HCT116 (cell line): ENCODE measurements at regions not wholly inside any gene's neighbourhood (a gene's known extent, or its start where the extent isn't known, plus 50 kb on each side); places are given as distances from the start of the nearest gene placed in this dataset.

Experiments used
- ATAC-seq: fragments of 200-7000 bp; cut with Tn5 transposase; 2 replicates; pipeline ENCODE4 v1.9.1; 2020; ENCODE audit warnings: mild to moderate bottlenecking, moderate library complexity
- BruUV-seq: library from RNA; stranded (reverse); fragments of 400-500 nt; replicated peaks from 2 replicates; lab custom pipeline; 2021; lab: Mats Ljungman, UMichigan
- CTCF ChIA-PET: fragments of 300-600 bp; sonication (Branson Sonifier 250); formaldehyde crosslinking; loops from one replicate; lab custom pipeline; 2021; ENCODE audit warnings: antibody characterized with exemption; lab: Charles Lee
- POLR2A ChIA-PET: fragments of 300-600, 350-600 bp; sonication (Branson Sonifier 250); formaldehyde crosslinking; loops from one replicate; lab custom pipeline; 2021; ENCODE audit warnings: antibody characterized with exemption; lab: Charles Lee
- RAD21 ChIA-PET, 2 experiments: fragments of 300-600 bp; sonication (Branson Sonifier 250); formaldehyde crosslinking; loops; one replicate each; lab custom pipeline; 2023; ENCODE audit warnings: low total read pairs in 2 of 2; ENCODE audit not compliant: uncharacterized antibody in 2 of 2, unreplicated experiment in 2 of 2, low non-redundant PET in 1 of 2; lab: Charles Lee
- DNase-seq: peaks from one replicate; pipeline ENCODE4 v3.0.0-alpha.2; 2010; ENCODE audit warnings: low read depth, low spot score
- H2AFZ ChIP-seq: fragments of 200-600 bp; shearing (Covaris generic), sonication (generic); 2 replicates; pipeline ENCODE4 v1.6.1; 2017; ENCODE audit warnings: low read depth, mixed run types, mixed read lengths, antibody characterized with exemption, low read length; ENCODE audit not compliant: poor library complexity, severe bottlenecking
- H3K27ac ChIP-seq: 2 replicates; pipeline ENCODE4 v1.5.1; 2012; ENCODE audit warnings: low read depth, low read length
- H3K27me3 ChIP-seq: fragments of 200-600 bp; sonication (generic); 2 replicates; pipeline ENCODE4 v1.6.1; 2016; ENCODE audit warnings: mixed run types, low read length, mixed read lengths; ENCODE audit not compliant: insufficient read depth
- H3K36me3 ChIP-seq, 2 experiments: fragments of 200-500 bp in 1 of 2; fragments of 200-600 bp in 1 of 2; sonication (Bioruptor generic) in 1 of 2; sonication (generic) in 1 of 2; 2 replicates each; pipeline versions ENCODE4 v1.5.1 to v1.6.1; 2014 to 2016; ENCODE audit warnings: low read length in 2 of 2, inconsistent platforms in 1 of 2, mixed read lengths in 1 of 2, mixed run types in 1 of 2; ENCODE audit not compliant: insufficient read depth in 2 of 2, control insufficient read depth in 1 of 2
- H3K4me1 ChIP-seq, 2 experiments: fragments of 200-600 bp in 1 of 2; sonication (generic) in 1 of 2; 2 replicates each; pipeline versions ENCODE4 v1.5.1 to v1.6.1; 2012 to 2017; ENCODE audit warnings: low read length in 2 of 2, inconsistent platforms in 1 of 2, mild to moderate bottlenecking in 1 of 2, mixed read lengths in 1 of 2, mixed run types in 1 of 2, moderate library complexity in 1 of 2; ENCODE audit not compliant: insufficient read depth in 2 of 2, control insufficient read depth in 1 of 2
- H3K4me2 ChIP-seq: fragments of 200-600 bp; sonication (generic); 2 replicates; pipeline ENCODE4 v1.6.1; 2017; ENCODE audit warnings: mixed run types, low read length, mixed read lengths
- H3K4me3 ChIP-seq, 2 experiments: fragments of 200-600 bp in 1 of 2; sonication (generic) in 1 of 2; replicated peaks in 1 of 2; 2 replicates each; pipeline ENCODE4 v1.5.1; 2011 to 2016; ENCODE audit warnings: low read length in 2 of 2, control low read depth in 1 of 2, low read depth in 1 of 2, mild to moderate bottlenecking in 1 of 2, mixed read lengths in 1 of 2, mixed run types in 1 of 2
- H3K79me2 ChIP-seq: fragments of 200-600 bp; sonication (generic); 2 replicates; pipeline ENCODE4 v1.6.1; 2017; ENCODE audit warnings: mild to moderate bottlenecking, mixed run types, low read length, moderate library complexity, mixed read lengths; ENCODE audit not compliant: insufficient read depth
- H3K9ac ChIP-seq: fragments of 200-600 bp; sonication (generic); 2 replicates; pipeline ENCODE4 v1.6.1; 2016; ENCODE audit warnings: low read length, mixed read lengths
- H3K9me2 ChIP-seq: fragments of 200-600 bp; sonication (generic), shearing (Covaris generic); 2 replicates; pipeline ENCODE4 v1.6.1; 2017; ENCODE audit warnings: mixed run types, mild to moderate bottlenecking, moderate library complexity; ENCODE audit not compliant: insufficient read depth
- H3K9me3 ChIP-seq, 2 experiments: fragments of 200-500 bp in 1 of 2; fragments of 200-600 bp in 1 of 2; sonication (Bioruptor generic) in 1 of 2; sonication (generic) in 1 of 2; 2 replicates each; pipeline ENCODE4 v1.6.1; 2014 to 2017; ENCODE audit warnings: low read length in 2 of 2, mixed read lengths in 2 of 2, inconsistent platforms in 1 of 2, low read depth in 1 of 2, mild to moderate bottlenecking in 1 of 2, mixed run types in 1 of 2, moderate library complexity in 1 of 2; ENCODE audit not compliant: control insufficient read depth in 1 of 2, insufficient read depth in 1 of 2
- H4K20me1 ChIP-seq: fragments of 200-600 bp; sonication (generic), shearing (Covaris generic); 2 replicates; pipeline ENCODE4 v1.6.1; 2017; ENCODE audit warnings: mixed run types, mild to moderate bottlenecking, moderate library complexity; ENCODE audit not compliant: insufficient read depth
- CBX3 ChIP-seq: IDR thresholded peaks from 2 replicates; pipeline ENCODE4 v1.6.1; 2012; ENCODE audit warnings: low read depth
- CEBPB ChIP-seq: IDR thresholded peaks from 2 replicates; pipeline ENCODE4 v1.6.1; 2012; ENCODE audit warnings: low read depth
- ELF1 ChIP-seq: IDR thresholded peaks from 2 replicates; pipeline ENCODE4 v1.6.1; 2012; ENCODE audit warnings: low read depth, borderline replicate concordance
- FOSL1 ChIP-seq: IDR thresholded peaks from 2 replicates; pipeline ENCODE4 v1.6.1; 2012; ENCODE audit warnings: low read depth
- POLR2A ChIP-seq: IDR thresholded peaks from 2 replicates; pipeline ENCODE4 v1.7.0; 2011; ENCODE audit warnings: borderline replicate concordance; ENCODE audit not compliant: insufficient read depth, insufficient read length; ENCODE audit errors: extremely low read depth
- RAD21 ChIP-seq: IDR thresholded peaks from 2 replicates; pipeline ENCODE4 v1.6.1; 2012; ENCODE audit warnings: low read depth, mild to moderate bottlenecking
- SIN3A ChIP-seq: IDR thresholded peaks from 2 replicates; pipeline ENCODE4 v1.6.1; 2012; ENCODE audit warnings: low read depth
- SRF ChIP-seq: IDR thresholded peaks from 2 replicates; pipeline ENCODE4 v1.6.1; 2012; ENCODE audit warnings: low read depth
- TCF7L2 ChIP-seq: IDR thresholded peaks from 2 replicates; pipeline ENCODE4 v1.7.0; 2011; ENCODE audit warnings: borderline replicate concordance, inconsistent platforms; ENCODE audit not compliant: insufficient read depth, insufficient read length; ENCODE audit errors: extremely low read depth
- ZFX ChIP-seq: fragments of 450-650 bp; IDR thresholded peaks from 2 replicates; pipeline ENCODE4 v1.6.1; 2017
- ZNF274 ChIP-seq: fragments of 200-500 bp; sonication (Bioruptor generic); IDR thresholded peaks from 2 replicates; pipeline ENCODE4 v1.6.1; 2014; ENCODE audit warnings: mild to moderate bottlenecking, low read depth, low read length, inconsistent platforms
- intact Hi-C: fragments of 100-400 bp; cut with micrococcal nuclease; formaldehyde crosslinking; loops from 2 replicates; pipeline ENCODE4 v1.10.0; 2022
- TF ChIP-seq, protein P1 (sequence below), 3 experiments: fragments of 200-600 bp in 1 of 3; sonication (generic) in 1 of 3; IDR thresholded peaks in 2 of 3; conservative IDR thresholded peaks in 1 of 3; 2 replicates each; pipeline ENCODE4 v1.5.1; 2012 to 2017; ENCODE audit warnings: low read depth in 2 of 3, low read length in 2 of 3, antibody characterized with exemption in 1 of 3, borderline replicate concordance in 1 of 3, control low read depth in 1 of 3, mild to moderate bottlenecking in 1 of 3, mixed read lengths in 1 of 3, mixed run types in 1 of 3, moderate library complexity in 1 of 3; ENCODE audit not compliant: insufficient read depth in 1 of 3
- TF ChIP-seq, protein P2 (sequence below): IDR thresholded peaks from 2 replicates; pipeline ENCODE4 v1.6.1; 2011; ENCODE audit warnings: mild to moderate bottlenecking, low read length, moderate library complexity; ENCODE audit not compliant: insufficient replicate concordance; ENCODE audit errors: extremely low read depth
- TF ChIP-seq, protein P3 (sequence below): IDR thresholded peaks from 2 replicates; pipeline ENCODE4 v1.6.1; 2012

DNA sequence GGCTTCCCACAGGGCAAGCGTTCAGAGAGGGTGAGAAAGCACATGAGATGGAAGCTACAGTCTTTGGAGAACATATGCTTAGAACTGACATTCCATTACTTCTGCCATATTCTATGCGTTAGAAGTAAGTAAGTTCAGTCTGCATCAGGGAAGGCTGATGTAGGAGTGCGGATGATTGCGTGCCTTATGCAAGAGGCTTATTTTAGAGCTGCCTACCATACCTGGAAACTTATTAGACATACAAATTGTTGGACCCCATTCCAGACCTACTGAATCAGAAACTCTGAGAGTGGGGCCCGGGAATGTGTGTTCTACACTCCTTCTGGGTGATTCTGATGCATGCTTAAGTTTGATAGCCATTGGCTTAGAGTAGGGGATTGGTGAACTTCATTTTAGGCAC is 174.9 kb downstream of the KTN1 start (continued):
- TF ChIP-seq, protein P1, sequence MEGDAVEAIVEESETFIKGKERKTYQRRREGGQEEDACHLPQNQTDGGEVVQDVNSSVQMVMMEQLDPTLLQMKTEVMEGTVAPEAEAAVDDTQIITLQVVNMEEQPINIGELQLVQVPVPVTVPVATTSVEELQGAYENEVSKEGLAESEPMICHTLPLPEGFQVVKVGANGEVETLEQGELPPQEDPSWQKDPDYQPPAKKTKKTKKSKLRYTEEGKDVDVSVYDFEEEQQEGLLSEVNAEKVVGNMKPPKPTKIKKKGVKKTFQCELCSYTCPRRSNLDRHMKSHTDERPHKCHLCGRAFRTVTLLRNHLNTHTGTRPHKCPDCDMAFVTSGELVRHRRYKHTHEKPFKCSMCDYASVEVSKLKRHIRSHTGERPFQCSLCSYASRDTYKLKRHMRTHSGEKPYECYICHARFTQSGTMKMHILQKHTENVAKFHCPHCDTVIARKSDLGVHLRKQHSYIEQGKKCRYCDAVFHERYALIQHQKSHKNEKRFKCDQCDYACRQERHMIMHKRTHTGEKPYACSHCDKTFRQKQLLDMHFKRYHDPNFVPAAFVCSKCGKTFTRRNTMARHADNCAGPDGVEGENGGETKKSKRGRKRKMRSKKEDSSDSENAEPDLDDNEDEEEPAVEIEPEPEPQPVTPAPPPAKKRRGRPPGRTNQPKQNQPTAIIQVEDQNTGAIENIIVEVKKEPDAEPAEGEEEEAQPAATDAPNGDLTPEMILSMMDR (IDR thresholded peaks at IDR 0.05 in 2 of 3, conservative IDR thresholded peaks at IDR 0.05 in 1 of 3; ENCODE audit: borderline replicate concordance in 1 of 3, insufficient read depth in 1 of 3, low read depth in 2 of 3, low read length in 2 of 3), result no peak
- no peak for TF ChIP-seq ELF1
- TF ChIP-seq ZFX, result no peak
- TF ChIP-seq SRF, result no peak

DNA sequence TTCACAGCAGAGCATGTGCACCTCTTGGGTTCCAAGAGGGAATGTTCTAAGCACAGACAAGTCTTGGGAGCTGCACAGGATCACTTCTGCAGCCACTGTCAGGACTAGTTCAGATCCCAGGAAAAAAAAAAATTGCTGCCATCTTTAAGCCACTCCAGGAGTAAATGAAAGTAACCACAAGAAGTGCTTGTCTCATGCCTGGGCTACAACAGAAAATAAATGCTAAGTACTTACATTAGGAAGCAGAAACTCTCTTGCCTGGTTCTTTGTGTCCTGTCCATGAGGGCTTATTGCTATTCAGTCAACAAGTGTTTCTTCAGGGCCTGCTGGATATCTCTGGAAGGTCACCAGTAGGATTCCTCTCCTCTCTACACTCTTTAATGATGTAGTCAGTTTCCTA is 176.1 kb downstream of the KTN1 start:
- no peaks in the 10 kb centered on the region for H3K36me3 ChIP-seq
- H3K9me2 ChIP-seq, result no peaks in the 10 kb centered on the region
- no peaks in the 10 kb centered on the region for H3K79me2 ChIP-seq
- no peak overlapping the region for H2AFZ ChIP-seq
- H3K27ac ChIP-seq, result no peak overlapping the region
- intact Hi-C loops, result no loop called here
- no peak for DNase-seq
- H3K9me3 ChIP-seq, result no peaks in the 10 kb centered on the region
- ChIA-PET RAD21 (no interaction called here), POLR2A (no interaction called here)
- BruUV-seq, result no TSS peak
- TF ChIP-seq CEBPB (no peak), ZFX (no peak), ZNF274 (no peak), CBX3 (no peak), TCF7L2 (no peak), POLR2A (no peak), FOSL1 (no peak), RAD21 (no peak), SIN3A (no peak)
- TF ChIP-seq, protein P2, sequence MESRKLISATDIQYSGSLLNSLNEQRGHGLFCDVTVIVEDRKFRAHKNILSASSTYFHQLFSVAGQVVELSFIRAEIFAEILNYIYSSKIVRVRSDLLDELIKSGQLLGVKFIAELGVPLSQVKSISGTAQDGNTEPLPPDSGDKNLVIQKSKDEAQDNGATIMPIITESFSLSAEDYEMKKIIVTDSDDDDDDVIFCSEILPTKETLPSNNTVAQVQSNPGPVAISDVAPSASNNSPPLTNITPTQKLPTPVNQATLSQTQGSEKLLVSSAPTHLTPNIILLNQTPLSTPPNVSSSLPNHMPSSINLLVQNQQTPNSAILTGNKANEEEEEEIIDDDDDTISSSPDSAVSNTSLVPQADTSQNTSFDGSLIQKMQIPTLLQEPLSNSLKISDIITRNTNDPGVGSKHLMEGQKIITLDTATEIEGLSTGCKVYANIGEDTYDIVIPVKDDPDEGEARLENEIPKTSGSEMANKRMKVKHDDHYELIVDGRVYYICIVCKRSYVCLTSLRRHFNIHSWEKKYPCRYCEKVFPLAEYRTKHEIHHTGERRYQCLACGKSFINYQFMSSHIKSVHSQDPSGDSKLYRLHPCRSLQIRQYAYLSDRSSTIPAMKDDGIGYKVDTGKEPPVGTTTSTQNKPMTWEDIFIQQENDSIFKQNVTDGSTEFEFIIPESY, result no peak
- TF ChIP-seq, protein P1 (IDR thresholded peaks at IDR 0.05 in 2 of 3, conservative IDR thresholded peaks at IDR 0.05 in 1 of 3; ENCODE audit: borderline replicate concordance in 1 of 3, insufficient read depth in 1 of 3, low read depth in 2 of 3, low read length in 2 of 3), result no peak
- TF ChIP-seq, protein P3, sequence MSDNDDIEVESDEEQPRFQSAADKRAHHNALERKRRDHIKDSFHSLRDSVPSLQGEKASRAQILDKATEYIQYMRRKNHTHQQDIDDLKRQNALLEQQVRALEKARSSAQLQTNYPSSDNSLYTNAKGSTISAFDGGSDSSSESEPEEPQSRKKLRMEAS, result no peak
- TF ChIP-seq, all 23 proteins: peak for 0
- H3K4me3 ChIP-seq, result no peak overlapping the region
- H3K27me3 ChIP-seq, result no peaks in the 10 kb centered on the region
- H3K4me1 ChIP-seq, result peaks cover 13 to 23% of the 10 kb centered on the region in 2 experiments
- CTCF ChIA-PET, result no interaction called here
- ATAC-seq, result no peak
- H3K9ac ChIP-seq, result no peak overlapping the region
- H3K4me2 ChIP-seq, result no peak overlapping the region
- H4K20me1 ChIP-seq, result no peaks in the 10 kb centered on the region
